ENCODE measurements at regions not wholly inside any gene's neighbourhood (a gene's known extent, or its start where the extent isn't known, plus 50 kb on each side); places are given as distances from the start of the nearest gene placed in this dataset.

GRCh38 chr20:41669708-41670263 is 51.6 kb upstream of the CHD6 start:
- Histone ChIP-seq H4K20me1 (ENCODE audit: control insufficient read depth, insufficient read depth) (no peaks in the 10 kb centered on the region), H3K9ac (ENCODE audit: control insufficient read depth, insufficient read depth, low read length) (no peak overlapping the region), H3K4me2 (ENCODE audit: control insufficient read depth, insufficient read depth) (no peak overlapping the region), H3K4me1 (ENCODE audit: control insufficient read depth, insufficient read depth, low read length) (peaks cover 4% of the 10 kb centered on the region), H2AFZ (ENCODE audit: control insufficient read depth, low read depth, low read length) (peak overlapping the region; percentile 6), H3K79me2 (ENCODE audit: control insufficient read depth, insufficient read depth, low read length) (no peaks in the 10 kb centered on the region), H3K36me3 (ENCODE audit: control insufficient read depth in 2 of 2, insufficient read depth in 2 of 2, low read length in 1 of 2) (no peaks in the 10 kb centered on the region), H3K27ac (ENCODE audit: control insufficient read depth, insufficient read depth) (no peak overlapping the region), H3K9me3 (replicated peaks; ENCODE audit: control insufficient read depth, insufficient read depth, low read length) (no peaks in the 10 kb centered on the region; the same call in 2 of the 3 replicates), H3K4me3 (no peak overlapping the region), H3K27me3 (replicated peaks in 1 of 2; ENCODE audit: control insufficient read depth in 2 of 2, insufficient read depth in 2 of 2, low read length in 1 of 2) (no peaks in the 10 kb centered on the region)
- DNase-seq (ENCODE audit: low read depth, low spot score), result no peak
- POLR2A ChIA-PET, result no interaction called here
- no peak for ATAC-seq
- in situ Hi-C loops (cut with MboI), result no loop called here
- intact Hi-C loops (cut with micrococcal nuclease; ENCODE audit: unreplicated experiment), result no loop called here
- CTCF ChIA-PET, result no interaction called here
- SMC1A ChIA-PET (ENCODE audit: uncharacterized antibody, unreplicated experiment), result no interaction called here
- BruUV-seq (replicated peaks), result no TSS peak
- no peak for TF ChIP-seq CHD4 (IDR thresholded peaks at IDR 0.05)
- TF ChIP-seq CHD1 (IDR thresholded peaks at IDR 0.05; ENCODE audit: low read depth, low read length), result no peak
- no peak for TF ChIP-seq FOS (IDR thresholded peaks at IDR 0.05; ENCODE audit: borderline replicate concordance, extremely low read depth, insufficient read length)
- TF ChIP-seq MAX (IDR thresholded peaks at IDR 0.05; ENCODE audit: low read depth, low read length), result no peak
- TF ChIP-seq NR2F1 (conservative IDR thresholded peaks at IDR 0.05), result no peak
- TF ChIP-seq IRF3 (IDR thresholded peaks at IDR 0.05), result no peak
- TF ChIP-seq KDM1A (IDR thresholded peaks at IDR 0.05; ENCODE audit: borderline replicate concordance), result no peak
- TF ChIP-seq MLLT1 (IDR thresholded peaks at IDR 0.05), result no peak
- TF ChIP-seq IKZF2 (IDR thresholded peaks at IDR 0.05), result no peak
- WGBS (ENCODE audit: insufficient coverage, insufficient replicate concordance, low lambda C conversion rate, missing lambda C conversion rate), result 47% methylated on average over 6 of the region's 6 CpGs
- FAIRE-seq, result no peak
- RAD21 ChIA-PET (ENCODE audit: unreplicated experiment), result no interaction called here
